Kidney glomerular epithelial cell (primary cell): ENCODE measurements at regions not wholly inside any gene's neighbourhood (a gene's known extent, or its start where the extent isn't known, plus 50 kb on each side); places are given as distances from the start of the nearest gene placed in this dataset.
A peak's percentile ranks its signal among the peaks of the same experiment; 100 is the strongest.

Source experiments
- DNase-seq: peaks from one replicate; lab custom pipeline; 2025; lab: John Stamatoyannopoulos, UW

DNA sequence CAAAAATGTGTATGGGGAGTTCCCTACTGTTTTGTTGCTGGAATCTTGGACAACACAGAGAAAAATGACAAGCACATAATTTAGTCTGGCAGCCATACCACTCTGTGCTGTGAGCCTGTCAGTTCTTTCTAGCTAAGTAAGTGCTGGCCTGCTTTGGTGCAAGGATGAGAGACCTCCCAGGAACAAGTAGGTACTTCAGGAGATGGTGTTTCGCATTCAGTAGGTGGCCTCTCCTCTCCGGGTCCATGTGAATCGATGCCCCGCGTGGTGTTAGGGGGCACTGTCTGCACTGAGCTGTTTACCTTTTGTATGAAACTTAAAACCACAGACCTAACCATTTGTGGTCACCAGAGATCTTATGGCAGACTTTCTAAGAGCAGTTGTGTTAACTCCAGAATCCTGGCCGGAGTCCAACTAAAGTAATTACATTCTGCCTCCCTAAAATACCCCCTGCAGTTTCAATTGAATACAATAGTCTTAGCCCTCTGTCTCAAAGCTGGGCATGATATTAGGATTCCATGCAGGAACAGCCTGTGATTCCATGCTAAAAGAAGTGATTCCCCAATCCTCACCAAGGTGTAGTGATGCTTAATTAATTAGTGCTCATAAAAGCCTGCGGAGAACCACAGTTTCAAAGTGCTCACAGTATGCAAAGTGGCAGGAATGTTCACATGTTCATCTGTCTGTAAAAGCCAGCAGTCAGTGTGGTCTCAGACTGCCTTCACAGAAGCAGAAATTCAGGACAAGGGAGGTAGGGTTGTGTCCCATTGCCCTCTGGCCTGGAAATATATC lies 64.2 kb downstream of the LLPH start:
- DNase-seq, result peak; percentile 22

DNA sequence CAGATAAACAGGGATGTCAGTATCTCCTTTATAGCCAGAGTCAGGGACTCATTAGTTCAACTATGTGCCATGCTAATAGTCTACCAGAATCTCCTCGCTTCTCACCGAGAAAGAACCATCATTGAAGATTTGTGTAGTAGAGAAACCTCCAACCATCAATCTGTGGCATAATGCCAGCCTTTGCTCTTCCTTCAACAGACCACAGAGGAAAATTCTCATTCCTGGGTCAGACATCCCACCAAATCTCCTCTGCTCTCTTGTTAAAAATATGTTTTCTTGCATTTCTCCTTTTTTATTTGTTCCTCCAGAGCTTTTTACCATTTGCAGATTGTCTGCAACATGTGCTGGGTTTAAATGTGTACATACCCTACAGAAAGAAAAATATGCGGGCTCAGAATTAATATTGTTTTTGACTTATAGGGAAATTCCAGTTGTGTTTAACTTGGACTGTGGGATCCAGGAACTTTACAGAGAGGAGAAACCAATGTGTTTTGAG lies 64.9 kb downstream of the LLPH start:
- no peak for DNase-seq

DNA sequence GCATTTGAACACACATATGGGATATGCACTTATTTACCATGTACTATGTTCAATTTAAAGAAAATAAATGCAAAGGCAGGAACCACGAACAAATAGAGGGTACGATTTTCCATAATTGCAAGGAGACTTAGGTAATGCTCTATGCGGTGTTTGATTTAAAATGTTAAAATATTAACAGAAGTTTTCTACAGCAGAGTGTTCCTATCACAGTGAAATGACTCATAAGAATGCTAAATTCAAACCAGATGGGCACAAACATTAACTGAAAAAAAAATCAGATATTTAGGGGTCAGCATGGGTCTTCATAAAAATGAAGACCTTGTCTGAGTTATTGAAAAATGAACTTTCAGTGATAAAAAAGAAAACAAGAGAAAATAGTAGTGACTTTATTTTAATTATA lies 65.4 kb downstream of the LLPH start:
- no peak for DNase-seq

DNA sequence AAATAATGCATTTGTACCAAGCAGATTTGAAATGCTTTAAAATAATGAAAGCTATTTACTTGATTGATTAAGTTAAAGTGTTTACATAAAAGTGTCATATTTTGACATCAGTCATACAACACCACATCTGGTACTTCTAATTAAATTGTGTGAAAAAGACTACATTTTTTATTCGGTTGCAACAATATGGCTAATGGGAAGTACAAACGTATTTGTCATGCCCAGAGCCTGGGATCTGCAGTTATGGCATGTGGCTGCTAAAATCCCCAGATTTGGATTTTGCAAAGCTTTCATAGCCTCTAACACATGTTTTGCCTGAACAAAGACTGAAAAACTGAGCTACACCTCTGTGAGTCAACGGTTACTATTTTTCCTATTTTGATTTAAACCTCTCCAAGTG lies 66.6 kb downstream of the LLPH start:
- no peak for DNase-seq

DNA sequence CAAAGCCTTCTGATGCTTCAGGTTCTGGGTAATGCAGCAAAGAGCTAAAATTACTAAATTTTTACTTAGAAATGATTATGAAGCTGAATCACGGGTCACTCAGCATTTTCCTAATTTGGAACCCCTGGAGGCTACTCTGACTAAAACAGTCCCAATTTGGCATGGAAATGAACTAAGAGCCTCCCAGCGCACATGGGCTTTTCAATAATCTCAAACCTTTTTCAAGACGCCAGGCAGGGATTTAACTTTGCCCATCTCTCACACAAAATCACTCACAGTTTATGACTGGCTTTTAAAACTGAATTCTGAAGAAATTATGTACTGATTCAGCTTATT lies 68.3 kb downstream of the LLPH start:
- DNase-seq, result no peak

DNA sequence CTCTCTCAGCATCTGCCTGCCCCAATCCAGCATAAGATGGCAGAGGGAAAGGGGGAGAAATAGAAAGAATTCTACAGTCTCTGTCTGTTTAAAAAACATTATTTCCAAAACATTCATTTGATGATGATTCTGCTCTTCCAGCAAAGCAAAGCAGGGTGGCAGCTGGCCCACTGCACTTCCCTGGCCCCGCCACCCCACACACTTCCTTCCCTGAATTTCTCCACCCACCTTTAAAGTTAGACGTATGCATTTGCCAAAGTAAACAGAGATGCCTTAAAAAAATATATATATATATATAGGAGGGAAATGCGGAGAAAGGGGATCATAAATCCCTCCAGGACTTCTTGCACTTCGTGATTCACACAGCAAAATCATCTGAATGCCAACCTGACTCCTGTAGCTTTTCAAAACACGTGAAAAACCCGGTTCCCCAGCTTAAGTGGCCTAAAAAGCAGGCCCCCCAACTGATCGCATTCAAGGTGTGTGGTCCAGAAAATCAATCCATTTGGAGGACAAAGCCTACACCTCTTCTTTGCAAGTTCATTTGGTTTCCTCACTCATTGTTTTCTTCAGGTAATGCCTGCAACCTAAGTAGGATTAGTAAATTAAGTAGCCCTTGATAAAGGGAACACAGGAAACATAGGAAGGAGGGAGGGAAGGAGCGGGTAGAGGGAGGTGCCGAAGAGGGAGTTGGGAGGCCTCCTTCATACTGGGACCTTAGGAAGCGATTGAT lies 68.8 kb downstream of the LLPH start:
- no peak for DNase-seq

DNA sequence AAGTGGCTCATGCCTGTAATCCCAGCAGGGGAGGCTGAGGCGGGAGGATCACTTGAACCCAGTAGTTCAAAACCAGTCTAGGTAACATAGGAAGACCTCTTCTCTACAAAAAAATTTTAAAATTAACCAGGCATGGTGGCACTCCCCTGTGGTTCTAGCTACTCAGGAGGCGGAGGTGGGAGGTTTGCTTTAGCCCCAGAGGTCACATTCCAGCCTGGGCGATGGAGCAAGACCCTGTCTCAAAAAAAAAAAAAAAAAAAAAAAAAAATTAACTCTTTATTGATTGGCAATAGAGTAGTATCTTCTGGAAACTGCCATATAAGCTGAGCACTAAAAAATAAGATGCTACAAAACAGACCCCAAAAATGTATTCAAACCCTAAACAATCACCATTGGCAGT lies 69.5 kb downstream of the LLPH start:
- DNase-seq, result no peak

DNA sequence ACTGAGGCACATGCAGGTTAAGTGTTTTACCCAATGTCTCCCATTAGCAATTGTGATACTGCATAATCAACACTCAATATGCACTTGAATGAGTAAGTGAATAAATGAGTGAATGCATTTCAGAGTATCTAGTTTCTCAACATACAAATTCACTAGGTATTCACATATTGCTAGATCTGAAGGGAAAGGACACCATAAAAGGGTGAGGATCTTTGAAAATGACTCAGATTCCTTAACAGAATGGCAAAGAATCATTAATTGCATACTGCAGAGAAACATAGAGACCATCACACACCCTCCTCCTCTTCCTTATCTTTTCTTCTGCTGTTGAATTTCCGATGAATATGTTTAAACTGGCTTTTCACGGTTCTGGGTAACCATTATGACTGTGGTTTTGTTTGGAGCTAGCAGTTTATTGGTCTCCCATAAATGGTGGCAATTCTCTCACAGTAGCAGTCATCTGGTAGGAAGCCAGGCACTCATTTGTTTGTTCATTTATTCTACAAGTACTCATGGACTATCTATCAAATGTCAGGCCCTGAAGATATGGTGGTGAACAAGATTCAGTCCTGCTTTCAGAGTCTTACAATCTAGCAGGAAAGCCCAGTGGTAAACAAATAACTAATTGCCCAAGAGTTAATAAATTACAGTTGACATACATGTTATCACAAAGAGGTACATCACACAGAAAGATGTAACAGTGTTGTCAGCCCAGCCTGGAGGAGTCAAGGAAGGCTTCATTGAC lies 70.2 kb downstream of the LLPH start:
- DNase-seq, result no peak

DNA sequence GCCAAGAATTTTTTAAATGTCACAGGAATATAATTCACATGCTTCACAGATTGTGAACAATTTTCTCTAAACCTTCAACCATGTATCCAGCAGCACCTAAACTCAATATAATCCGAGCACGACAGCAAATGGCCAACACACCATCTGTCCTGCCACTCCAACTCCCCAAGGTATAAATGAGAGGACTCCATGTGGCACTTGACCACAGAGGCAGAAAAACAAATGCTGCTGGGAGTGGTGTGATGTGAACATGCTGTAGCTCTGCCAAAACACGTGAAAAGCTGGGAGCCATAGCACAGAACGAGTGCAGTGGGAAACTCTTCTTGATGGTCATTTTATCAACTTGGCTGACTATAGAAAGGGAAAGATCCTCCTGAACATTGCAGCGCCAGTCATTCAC lies 70.9 kb downstream of the LLPH start:
- DNase-seq, result no peak

DNA sequence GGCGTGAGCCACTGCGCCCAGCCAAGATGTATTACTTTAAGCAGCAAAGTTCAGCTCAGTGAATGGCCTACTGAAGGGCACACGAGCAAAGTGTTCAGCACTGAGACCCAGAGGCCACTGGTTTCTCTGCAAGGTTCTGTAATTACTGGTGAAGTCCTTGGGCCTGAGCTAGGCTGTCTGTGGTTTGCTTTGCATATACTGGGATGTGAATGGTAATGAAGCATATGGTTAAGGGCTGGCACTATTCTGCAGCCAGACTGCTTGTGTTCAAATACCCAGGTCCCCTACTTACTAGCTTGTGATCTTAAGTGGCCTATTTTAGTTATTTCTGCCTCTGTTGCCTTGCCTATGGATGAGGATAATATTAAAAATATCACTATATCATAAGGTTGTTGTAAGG lies 72.0 kb downstream of the LLPH start:
- DNase-seq, result no peak

DNA sequence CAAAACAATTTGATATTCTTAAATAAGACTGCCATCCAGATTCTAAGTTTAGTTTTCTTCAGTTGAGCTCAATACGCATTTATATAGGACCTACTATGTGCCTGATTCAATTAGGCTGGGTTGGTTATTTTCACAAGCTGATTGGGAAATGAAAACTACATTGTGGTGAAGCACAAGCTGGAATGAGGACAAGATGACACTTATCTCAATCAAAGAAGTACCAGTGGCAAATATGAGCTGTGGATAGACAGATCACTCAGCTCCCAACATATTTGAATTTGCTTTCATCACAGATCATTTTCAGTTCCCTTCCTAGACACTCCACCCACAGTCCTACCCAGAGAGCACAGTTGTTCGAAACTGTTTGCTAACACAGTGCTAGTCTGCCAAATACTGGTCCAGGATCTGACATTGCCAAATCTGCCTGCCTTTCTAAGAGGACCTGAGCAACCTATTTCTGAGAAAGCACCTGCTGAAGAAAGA lies 74.7 kb downstream of the LLPH start:
- DNase-seq, result no peak

DNA sequence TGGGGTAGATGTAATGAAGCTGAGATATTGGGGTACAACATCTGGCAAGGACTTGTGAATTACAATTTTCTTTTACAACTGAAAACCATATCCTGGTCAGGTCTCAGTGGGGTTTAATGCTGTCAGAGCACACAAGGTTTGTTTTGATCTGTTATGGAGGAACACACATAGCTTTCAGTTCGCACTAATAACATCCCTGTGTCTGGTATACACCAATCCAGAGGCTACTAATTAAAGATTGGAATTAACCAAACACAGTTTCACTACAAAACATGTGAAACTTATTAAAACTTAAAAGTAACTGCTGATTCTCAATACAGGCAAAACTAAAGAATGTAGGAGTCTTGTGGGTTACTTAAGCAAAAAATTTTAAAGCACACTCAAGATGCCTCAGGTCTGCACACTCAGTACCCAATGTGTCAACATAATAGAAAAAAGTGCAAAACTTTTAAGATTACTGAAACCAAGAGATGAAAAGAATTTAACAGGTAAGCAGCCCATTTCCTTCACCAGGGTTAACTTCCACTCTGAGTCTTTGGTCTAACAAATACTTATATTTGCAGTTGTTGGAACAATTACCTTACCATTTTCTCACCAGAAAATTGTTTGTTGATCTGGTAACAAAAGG lies 77.4 kb downstream of the LLPH start:
- no peak for DNase-seq

DNA sequence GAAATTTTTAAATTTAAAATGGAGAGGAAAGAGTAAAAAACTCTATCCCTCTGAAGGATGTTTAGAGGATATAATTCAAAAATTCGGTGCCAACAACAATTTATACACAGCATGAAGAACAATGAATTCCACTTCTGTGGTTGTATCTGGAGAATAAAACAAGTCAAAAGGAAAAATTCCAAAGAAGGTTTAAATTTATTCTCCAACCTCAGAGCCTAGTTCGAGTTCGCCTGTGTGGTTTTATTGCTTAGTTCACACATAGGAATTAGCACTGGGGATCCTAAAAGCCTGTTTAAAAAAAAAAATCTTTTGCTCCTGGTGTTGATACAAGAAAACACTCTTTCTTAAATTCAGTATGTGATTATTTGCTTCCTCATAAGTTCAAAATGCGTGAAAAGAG lies 79.2 kb downstream of the LLPH start:
- DNase-seq, result no peak

DNA sequence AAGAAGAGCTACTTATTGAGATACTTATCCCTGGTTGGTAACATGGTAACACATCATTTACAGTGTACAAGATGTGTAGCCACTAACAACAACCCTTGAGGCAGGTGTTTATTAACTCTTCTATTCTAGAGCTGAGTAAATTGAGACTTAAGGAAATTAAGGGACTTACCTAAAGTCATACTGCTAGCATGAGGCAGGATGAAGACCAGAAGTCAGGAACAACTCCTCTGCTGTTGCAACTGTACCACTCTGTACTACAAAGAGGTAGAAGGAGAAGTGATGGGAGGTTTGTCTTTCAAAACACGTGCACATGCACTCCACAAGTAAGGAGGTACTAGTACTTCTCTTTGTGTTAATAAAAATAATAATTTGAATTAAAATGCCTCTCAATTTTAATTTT lies 79.9 kb downstream of the LLPH start:
- DNase-seq, result no peak

DNA sequence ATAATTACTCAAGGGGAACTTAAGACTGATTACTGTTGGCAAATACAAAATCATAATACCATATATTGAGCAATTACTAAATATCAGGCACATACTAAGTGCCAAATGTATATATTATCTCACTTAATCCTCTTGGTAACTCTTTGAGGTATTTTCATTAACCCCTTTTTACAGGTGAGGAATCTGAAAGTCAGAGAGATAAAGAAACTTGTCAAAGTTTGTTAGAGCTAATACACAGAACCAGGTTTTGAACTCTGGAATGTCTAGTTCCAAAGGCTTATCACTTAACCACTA lies 80.3 kb downstream of the LLPH start:
- DNase-seq, result no peak

DNA sequence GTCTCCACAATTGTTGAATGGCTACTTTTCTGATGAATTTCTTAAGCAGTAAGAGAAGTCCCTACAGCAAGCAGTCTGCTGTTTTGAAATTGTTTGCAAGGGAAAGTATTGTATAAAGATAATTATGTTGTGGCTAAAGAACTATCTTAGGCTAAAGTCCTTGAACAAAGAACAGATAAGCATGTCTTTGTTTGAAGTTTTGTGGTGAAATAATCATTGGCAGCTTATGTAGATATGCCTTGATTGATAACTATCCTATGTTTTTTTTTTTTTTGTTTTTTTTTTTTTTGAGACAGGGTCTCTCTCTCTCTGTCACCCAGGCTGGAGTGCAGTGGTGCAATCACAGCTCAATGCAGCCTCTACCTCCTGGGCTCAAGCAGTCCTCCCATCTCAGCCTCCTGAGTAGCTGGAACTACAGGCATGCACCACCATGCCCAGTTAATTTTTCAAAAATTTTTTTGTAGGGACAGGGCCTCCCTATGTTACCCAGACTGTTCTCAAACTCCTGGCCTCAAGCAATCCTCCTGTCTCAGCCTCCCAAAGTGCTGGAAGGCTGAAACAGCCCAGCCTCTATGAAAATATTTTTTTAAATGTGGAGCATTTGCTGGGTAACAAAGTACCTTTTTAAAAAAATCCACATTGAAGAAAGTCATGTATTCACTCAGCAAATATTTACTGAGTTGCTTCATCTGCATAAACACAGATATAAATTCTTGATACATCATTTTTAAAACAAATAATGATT lies 80.8 kb downstream of the LLPH start:
- no peak for DNase-seq

DNA sequence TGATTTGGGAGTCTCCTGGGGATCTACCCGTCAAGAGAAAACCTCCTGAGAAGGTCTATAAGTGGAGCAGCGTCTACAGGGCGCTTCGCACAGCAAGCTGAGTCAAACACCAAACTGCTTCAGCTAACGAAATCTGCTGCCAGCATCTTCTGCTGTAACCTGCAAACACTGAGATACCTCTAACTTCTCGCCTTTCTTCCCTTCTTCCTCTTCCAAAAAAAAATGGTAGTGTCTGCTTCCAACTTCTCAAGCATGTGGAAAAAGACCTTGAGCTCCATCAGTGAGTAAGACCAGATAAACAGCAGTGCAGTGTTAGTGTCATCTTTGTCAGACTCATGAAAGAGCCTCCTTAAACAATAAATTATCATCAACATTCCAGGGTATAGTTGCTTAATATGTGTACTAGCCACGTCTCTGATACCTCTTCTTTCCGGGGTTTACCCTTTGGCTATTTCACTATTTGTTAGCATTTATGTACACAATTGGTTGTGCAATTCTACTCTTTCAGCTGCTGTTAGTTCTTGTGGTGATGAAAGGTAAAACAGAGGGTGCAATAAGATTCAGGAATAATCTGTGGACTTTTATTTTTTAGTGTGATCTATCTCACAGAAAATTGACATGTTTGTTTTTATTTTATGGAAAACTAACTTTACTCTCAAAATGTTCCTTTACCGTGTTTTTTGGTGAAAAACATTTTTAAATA lies 81.6 kb downstream of the LLPH start:
- no peak for DNase-seq

DNA sequence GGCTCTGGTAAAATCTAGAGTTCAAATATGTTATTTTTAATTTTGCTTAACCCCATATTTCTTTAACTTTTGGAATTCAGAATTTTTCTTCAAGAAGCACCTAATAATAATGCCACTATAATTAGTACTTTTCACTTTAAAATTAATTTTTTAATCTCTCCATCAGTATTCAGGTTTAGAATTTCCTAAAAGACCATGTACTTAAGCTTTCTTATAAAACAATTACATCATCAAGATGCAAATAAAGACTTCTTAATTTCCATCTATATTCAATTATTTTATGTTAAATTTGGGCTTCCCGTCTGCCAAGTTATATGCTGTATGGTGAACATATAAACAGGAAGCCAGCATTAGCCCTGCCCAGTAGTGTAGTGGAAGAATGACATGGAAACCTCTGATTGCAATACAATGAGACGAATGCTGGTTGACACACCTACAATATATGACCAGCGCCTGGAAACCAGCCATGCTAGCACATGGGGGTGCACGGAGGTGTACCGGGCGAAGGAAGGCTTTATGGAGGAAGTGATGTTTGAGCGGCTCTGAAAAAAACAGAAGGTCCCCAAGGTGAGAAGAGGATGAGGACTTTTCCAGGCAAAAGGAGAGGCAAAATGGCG lies 82.2 kb downstream of the LLPH start:
- DNase-seq, result no peak

DNA sequence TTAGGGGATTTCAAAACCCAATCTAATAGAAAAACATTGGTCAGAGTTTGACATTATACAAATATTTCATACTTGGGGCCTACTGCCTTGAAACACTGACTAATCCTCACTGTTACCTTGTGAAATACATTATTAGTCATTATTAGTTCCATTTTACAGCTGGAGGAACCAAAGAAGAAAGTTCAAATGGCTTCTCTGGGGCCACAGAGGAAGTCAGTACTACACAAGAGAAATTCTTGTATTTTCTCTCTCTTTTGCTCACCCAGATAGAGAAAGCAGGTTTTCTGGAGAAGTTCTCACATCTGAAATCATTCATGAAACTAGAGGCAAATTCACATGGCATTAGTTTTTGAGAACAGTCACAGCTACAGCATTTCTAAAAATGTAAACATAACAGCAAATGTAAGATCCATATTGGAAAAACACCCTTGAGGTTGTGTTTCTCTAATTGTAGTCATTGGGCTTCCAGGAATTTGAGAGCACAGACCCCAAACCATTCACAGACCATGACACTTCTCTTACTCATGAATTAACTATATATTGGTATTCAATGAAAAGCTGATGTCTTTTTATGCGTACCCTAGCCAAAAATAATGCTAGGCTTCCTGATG lies 83.0 kb downstream of the LLPH start:
- peak; percentile 24 for DNase-seq

DNA sequence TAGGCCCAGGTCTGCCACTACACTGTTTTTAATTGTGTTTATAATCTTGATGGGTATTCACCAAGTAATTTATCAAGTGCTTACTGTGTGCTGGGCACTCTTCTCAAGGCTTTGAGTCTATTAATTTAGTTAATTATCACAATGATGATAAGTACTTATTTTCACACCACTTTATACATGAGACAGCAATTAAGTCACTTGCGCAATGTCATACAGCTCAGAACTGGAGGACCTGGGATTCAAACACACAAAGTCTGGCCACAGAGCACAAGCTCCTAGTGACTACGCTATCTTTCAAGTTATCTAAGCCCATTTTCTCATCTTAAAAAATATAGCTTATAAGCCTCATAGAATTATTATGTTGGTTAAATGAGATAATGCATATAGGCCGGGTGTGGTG lies 85.0 kb downstream of the LLPH start:
- DNase-seq, result no peak
